Liver (tissue), 2 donors: ENCODE measurements at regions not wholly inside any gene's neighbourhood (a gene's known extent, or its start where the extent isn't known, plus 50 kb on each side); places are given as distances from the start of the nearest gene placed in this dataset.

ENCODE experiments used
- FOXA2 ChIP-seq: IDR thresholded peaks from 2 replicates; pipeline ENCODE4 v1.6.1; 2016; ENCODE audit warnings: antibody characterized with exemption
- TF ChIP-seq, protein P1 (sequence below): fragments of 150-350 bp; IDR thresholded peaks from 2 replicates; pipeline ENCODE4 v1.5.1; 2017; ENCODE audit warnings: improper control_type of control experiment, low read depth, low read length; ENCODE audit not compliant: missing input control
- donor health status: healthy.

DNA sequence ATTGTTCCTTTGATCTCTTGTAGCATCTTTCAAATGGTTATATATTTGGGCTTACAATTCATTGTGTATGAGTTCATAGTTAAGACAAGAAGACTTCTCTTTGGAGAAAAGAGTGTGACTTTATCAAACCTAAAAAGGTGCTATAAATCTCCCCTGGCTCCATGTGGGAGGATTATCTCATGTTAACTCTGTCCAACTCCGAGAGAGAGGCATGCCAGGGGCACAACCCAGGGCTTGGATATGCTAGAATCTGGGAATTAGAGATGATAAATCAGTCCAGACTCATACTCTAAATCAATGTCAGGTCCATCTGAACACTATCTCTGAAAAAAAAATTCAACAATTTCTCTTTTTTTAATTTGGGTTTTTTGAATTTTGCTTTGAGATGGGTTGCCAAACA lies 462.8 kb downstream of the TUSC7 start:
- TF ChIP-seq, protein P1, sequence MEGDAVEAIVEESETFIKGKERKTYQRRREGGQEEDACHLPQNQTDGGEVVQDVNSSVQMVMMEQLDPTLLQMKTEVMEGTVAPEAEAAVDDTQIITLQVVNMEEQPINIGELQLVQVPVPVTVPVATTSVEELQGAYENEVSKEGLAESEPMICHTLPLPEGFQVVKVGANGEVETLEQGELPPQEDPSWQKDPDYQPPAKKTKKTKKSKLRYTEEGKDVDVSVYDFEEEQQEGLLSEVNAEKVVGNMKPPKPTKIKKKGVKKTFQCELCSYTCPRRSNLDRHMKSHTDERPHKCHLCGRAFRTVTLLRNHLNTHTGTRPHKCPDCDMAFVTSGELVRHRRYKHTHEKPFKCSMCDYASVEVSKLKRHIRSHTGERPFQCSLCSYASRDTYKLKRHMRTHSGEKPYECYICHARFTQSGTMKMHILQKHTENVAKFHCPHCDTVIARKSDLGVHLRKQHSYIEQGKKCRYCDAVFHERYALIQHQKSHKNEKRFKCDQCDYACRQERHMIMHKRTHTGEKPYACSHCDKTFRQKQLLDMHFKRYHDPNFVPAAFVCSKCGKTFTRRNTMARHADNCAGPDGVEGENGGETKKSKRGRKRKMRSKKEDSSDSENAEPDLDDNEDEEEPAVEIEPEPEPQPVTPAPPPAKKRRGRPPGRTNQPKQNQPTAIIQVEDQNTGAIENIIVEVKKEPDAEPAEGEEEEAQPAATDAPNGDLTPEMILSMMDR = no peak
- no peak for TF ChIP-seq FOXA2
